ENCODE measurements at regions not wholly inside any gene's neighbourhood (a gene's known extent, or its start where the extent isn't known, plus 50 kb on each side); places are given as distances from the start of the nearest gene placed in this dataset.

GRCh38 chr9:1253064-1253979 lies 203.2 kb downstream of the DMRT2 start:
- no peak overlapping the region for H3K27ac ChIP-seq (ENCODE audit: low read depth in 2 of 2, low read length in 1 of 2)
- 66 to 76% methylated on average over 10 of the region's 10 CpGs for WGBS, 2 donors
- no peaks in the 10 kb centered on the region for H3K9me3 ChIP-seq (ENCODE audit: control insufficient read depth in 2 of 2, insufficient read depth in 1 of 2, low read depth in 1 of 2, low read length in 1 of 2)
- H3K4me3 ChIP-seq (ENCODE audit: low read depth in 1 of 2, low read length in 2 of 2) = no peak overlapping the region
- no peaks in the 10 kb centered on the region for H3K36me3 ChIP-seq (ENCODE audit: control insufficient read depth in 2 of 2, insufficient read depth in 2 of 2, low read length in 1 of 2)
- H3K27me3 ChIP-seq (ENCODE audit: control insufficient read depth in 1 of 2, insufficient read depth in 2 of 2, low read length in 2 of 2) = no peaks in the 10 kb centered on the region
- no peaks in the 10 kb centered on the region for H3K4me1 ChIP-seq (ENCODE audit: control insufficient read depth in 2 of 2, insufficient read depth in 2 of 2, low read length in 1 of 2)

GRCh38 chr9:1254071-1254470 lies 203.9 kb downstream of the DMRT2 start:
- Histone ChIP-seq H3K36me3 (ENCODE audit: control insufficient read depth in 2 of 2, insufficient read depth in 2 of 2, low read length in 1 of 2) (no peaks in the 10 kb centered on the region), H3K9me3 (ENCODE audit: control insufficient read depth in 2 of 2, insufficient read depth in 1 of 2, low read depth in 1 of 2, low read length in 1 of 2) (no peaks in the 10 kb centered on the region), H3K27ac (ENCODE audit: low read depth in 2 of 2, low read length in 1 of 2) (no peak overlapping the region), H3K4me1 (ENCODE audit: control insufficient read depth in 2 of 2, insufficient read depth in 2 of 2, low read length in 1 of 2) (no peaks in the 10 kb centered on the region), H3K4me3 (ENCODE audit: low read depth in 1 of 2, low read length in 2 of 2) (no peak overlapping the region), H3K27me3 (ENCODE audit: control insufficient read depth in 1 of 2, insufficient read depth in 2 of 2, low read length in 2 of 2) (no peaks in the 10 kb centered on the region)
- WGBS, 2 donors = 74 to 84% methylated on average over 5 of the region's 5 CpGs

GRCh38 chr9:1256178-1256577 lies 206.0 kb downstream of the DMRT2 start:
- 92 to 93% methylated on average over 6 of the region's 6 CpGs for WGBS, 2 donors
- no peak overlapping the region for H3K4me3 ChIP-seq (ENCODE audit: low read depth in 1 of 2, low read length in 2 of 2)
- H3K9me3 ChIP-seq (ENCODE audit: control insufficient read depth in 2 of 2, insufficient read depth in 1 of 2, low read depth in 1 of 2, low read length in 1 of 2) = no peaks in the 10 kb centered on the region

GRCh38 chr9:1261266-1261665 lies 211.1 kb downstream of the DMRT2 start:
- no peaks in the 10 kb centered on the region for H3K9me3 ChIP-seq (ENCODE audit: control insufficient read depth in 2 of 2, insufficient read depth in 1 of 2, low read depth in 1 of 2, low read length in 1 of 2)
- H3K4me3 ChIP-seq (ENCODE audit: low read depth in 1 of 2, low read length in 2 of 2) = no peak overlapping the region
- H3K27me3 ChIP-seq (ENCODE audit: control insufficient read depth in 1 of 2, insufficient read depth in 2 of 2, low read length in 2 of 2) = no peaks in the 10 kb centered on the region
- no peak overlapping the region for H3K27ac ChIP-seq (ENCODE audit: low read depth in 2 of 2, low read length in 1 of 2)
- no peaks in the 10 kb centered on the region for H3K4me1 ChIP-seq (ENCODE audit: control insufficient read depth in 2 of 2, insufficient read depth in 2 of 2, low read length in 1 of 2)
- H3K36me3 ChIP-seq (ENCODE audit: control insufficient read depth in 2 of 2, insufficient read depth in 2 of 2, low read length in 1 of 2) = no peaks in the 10 kb centered on the region
- WGBS, 2 donors = 84 to 87% methylated on average over 2 of the region's 2 CpGs

More at GRCh38 chr9:1256178-1256577, 206.0 kb downstream of the DMRT2 start:
- no peaks in the 10 kb centered on the region for H3K27me3 ChIP-seq (ENCODE audit: control insufficient read depth in 1 of 2, insufficient read depth in 2 of 2, low read length in 2 of 2)
- no peaks in the 10 kb centered on the region for H3K4me1 ChIP-seq (ENCODE audit: control insufficient read depth in 2 of 2, insufficient read depth in 2 of 2, low read length in 1 of 2)
- no peaks in the 10 kb centered on the region for H3K36me3 ChIP-seq (ENCODE audit: control insufficient read depth in 2 of 2, insufficient read depth in 2 of 2, low read length in 1 of 2)
- H3K27ac ChIP-seq (ENCODE audit: low read depth in 2 of 2, low read length in 1 of 2) = no peak overlapping the region

GRCh38 chr9:1261879-1262766 lies 212.0 kb downstream of the DMRT2 start:
- no peaks in the 10 kb centered on the region for H3K36me3 ChIP-seq (ENCODE audit: control insufficient read depth in 2 of 2, insufficient read depth in 2 of 2, low read length in 1 of 2)
- H3K27me3 ChIP-seq (ENCODE audit: control insufficient read depth in 1 of 2, insufficient read depth in 2 of 2, low read length in 2 of 2) = no peaks in the 10 kb centered on the region
- H3K4me3 ChIP-seq (ENCODE audit: low read depth in 1 of 2, low read length in 2 of 2) = no peak overlapping the region
- 72 to 80% methylated on average over 6 of the region's 6 CpGs for WGBS, 2 donors
- H3K4me1 ChIP-seq (ENCODE audit: control insufficient read depth in 2 of 2, insufficient read depth in 2 of 2, low read length in 1 of 2) = no peaks in the 10 kb centered on the region
- no peaks in the 10 kb centered on the region for H3K9me3 ChIP-seq (ENCODE audit: control insufficient read depth in 2 of 2, insufficient read depth in 1 of 2, low read depth in 1 of 2, low read length in 1 of 2)
- H3K27ac ChIP-seq (ENCODE audit: low read depth in 2 of 2, low read length in 1 of 2) = no peak overlapping the region

- H3K4me3 ChIP-seq (ENCODE audit: low read depth in 1 of 2, low read length in 2 of 2) = no peak overlapping the region
- H3K9me3 ChIP-seq (ENCODE audit: control insufficient read depth in 2 of 2, insufficient read depth in 1 of 2, low read depth in 1 of 2, low read length in 1 of 2) = no peaks in the 10 kb centered on the region
- 64 to 68% methylated on average over 3 of the region's 3 CpGs for WGBS, 2 donors
- no peaks in the 10 kb centered on the region for H3K4me1 ChIP-seq (ENCODE audit: control insufficient read depth in 2 of 2, insufficient read depth in 2 of 2, low read length in 1 of 2)
- no peak overlapping the region for H3K27ac ChIP-seq (ENCODE audit: low read depth in 2 of 2, low read length in 1 of 2)
- no peaks in the 10 kb centered on the region for H3K27me3 ChIP-seq (ENCODE audit: control insufficient read depth in 1 of 2, insufficient read depth in 2 of 2, low read length in 2 of 2)
- no peaks in the 10 kb centered on the region for H3K36me3 ChIP-seq (ENCODE audit: control insufficient read depth in 2 of 2, insufficient read depth in 2 of 2, low read length in 1 of 2)
Measured at GRCh38 chr9:1267141-1267570, 217.0 kb downstream of the DMRT2 start.

- Histone ChIP-seq H3K27ac (ENCODE audit: low read depth in 2 of 2, low read length in 1 of 2) (no peak overlapping the region), H3K36me3 (ENCODE audit: control insufficient read depth in 2 of 2, insufficient read depth in 2 of 2, low read length in 1 of 2) (no peaks in the 10 kb centered on the region), H3K4me1 (ENCODE audit: control insufficient read depth in 2 of 2, insufficient read depth in 2 of 2, low read length in 1 of 2) (no peaks in the 10 kb centered on the region), H3K9me3 (ENCODE audit: control insufficient read depth in 2 of 2, insufficient read depth in 1 of 2, low read depth in 1 of 2, low read length in 1 of 2) (no peaks in the 10 kb centered on the region), H3K4me3 (ENCODE audit: low read depth in 1 of 2, low read length in 2 of 2) (no peak overlapping the region), H3K27me3 (ENCODE audit: control insufficient read depth in 1 of 2, insufficient read depth in 2 of 2, low read length in 2 of 2) (no peaks in the 10 kb centered on the region)
- 62 to 69% methylated on average over 5 of the region's 5 CpGs for WGBS, 2 donors
Measured at GRCh38 chr9:1267581-1267980, 217.4 kb downstream of the DMRT2 start.

GRCh38 chr9:1269533-1270315 lies 219.6 kb downstream of the DMRT2 start:
- Histone ChIP-seq H3K4me3 (ENCODE audit: low read depth in 1 of 2, low read length in 2 of 2) (no peak overlapping the region), H3K9me3 (ENCODE audit: control insufficient read depth in 2 of 2, insufficient read depth in 1 of 2, low read depth in 1 of 2, low read length in 1 of 2) (no peaks in the 10 kb centered on the region), H3K4me1 (ENCODE audit: control insufficient read depth in 2 of 2, insufficient read depth in 2 of 2, low read length in 1 of 2) (no peaks in the 10 kb centered on the region), H3K27me3 (ENCODE audit: control insufficient read depth in 1 of 2, insufficient read depth in 2 of 2, low read length in 2 of 2) (no peaks in the 10 kb centered on the region), H3K27ac (ENCODE audit: low read depth in 2 of 2, low read length in 1 of 2) (no peak overlapping the region), H3K36me3 (ENCODE audit: control insufficient read depth in 2 of 2, insufficient read depth in 2 of 2, low read length in 1 of 2) (no peaks in the 10 kb centered on the region)
- WGBS, 2 donors = 53 to 56% methylated on average over 6 of the region's 6 CpGs

- WGBS, 2 donors = 59 to 60% methylated on average over 2 of the region's 2 CpGs
- H3K27me3 ChIP-seq (ENCODE audit: control insufficient read depth in 1 of 2, insufficient read depth in 2 of 2, low read length in 2 of 2) = no peaks in the 10 kb centered on the region
- no peaks in the 10 kb centered on the region for H3K36me3 ChIP-seq (ENCODE audit: control insufficient read depth in 2 of 2, insufficient read depth in 2 of 2, low read length in 1 of 2)
- H3K9me3 ChIP-seq (ENCODE audit: control insufficient read depth in 2 of 2, insufficient read depth in 1 of 2, low read depth in 1 of 2, low read length in 1 of 2) = no peaks in the 10 kb centered on the region
- no peak overlapping the region for H3K4me3 ChIP-seq (ENCODE audit: low read depth in 1 of 2, low read length in 2 of 2)
- no peaks in the 10 kb centered on the region for H3K4me1 ChIP-seq (ENCODE audit: control insufficient read depth in 2 of 2, insufficient read depth in 2 of 2, low read length in 1 of 2)
- no peak overlapping the region for H3K27ac ChIP-seq (ENCODE audit: low read depth in 2 of 2, low read length in 1 of 2)
Measured at GRCh38 chr9:1271367-1271766, 221.2 kb downstream of the DMRT2 start.
